Neural cell (in vitro differentiated cells): ENCODE measurements at regions not wholly inside any gene's neighbourhood (a gene's known extent, or its start where the extent isn't known, plus 50 kb on each side); places are given as distances from the start of the nearest gene placed in this dataset.

Source experiments
- H2AFZ ChIP-seq: fragments of 200-600, 300-800 bp; sonication (generic), shearing (Covaris generic); 2 replicates; pipeline ENCODE4 v1.6.0; 2014; ENCODE audit warnings: low read depth, mild to moderate bottlenecking, antibody characterized with exemption, low read length, moderate library complexity
- H3F3A ChIP-seq: fragments of 200-600 bp; shearing (Covaris generic); 2 replicates; pipeline ENCODE4 v1.6.1; 2016; ENCODE audit warnings: mild to moderate bottlenecking, moderate library complexity, mixed read lengths, antibody characterized with exemption, low read length; ENCODE audit not compliant: insufficient read depth, poor library complexity, severe bottlenecking
- H3K27ac ChIP-seq: fragments of 200-600, 300-800 bp; sonication (generic), shearing (Covaris generic); 2 replicates; pipeline ENCODE4 v1.5.1; 2014; ENCODE audit warnings: mild to moderate bottlenecking, low read length, moderate library complexity
- H3K27me3 ChIP-seq: fragments of 300-800, 200-600 bp; sonication (generic), shearing (Covaris generic); 2 replicates; pipeline ENCODE4 v1.6.0; 2014; ENCODE audit warnings: mild to moderate bottlenecking, low read depth, low read length, moderate library complexity; ENCODE audit not compliant: insufficient read depth
- H3K36me3 ChIP-seq: fragments of 300-800, 200-600 bp; sonication (generic), shearing (Covaris generic); 2 replicates; pipeline ENCODE4 v1.5.1; 2014; ENCODE audit warnings: mild to moderate bottlenecking, antibody characterized with exemption, low read length, moderate library complexity; ENCODE audit not compliant: insufficient read depth
- H3K4me2 ChIP-seq: fragments of 300-800, 200-600 bp; sonication (generic), shearing (Covaris generic); 2 replicates; pipeline ENCODE4 v1.6.0; 2014; ENCODE audit warnings: mild to moderate bottlenecking, low read length
- H3K4me3 ChIP-seq: fragments of 300-800, 200-600 bp; sonication (generic), shearing (Covaris generic); 2 replicates; pipeline ENCODE4 v1.5.1; 2014; ENCODE audit warnings: mild to moderate bottlenecking, low read length, moderate library complexity
- H3K79me2 ChIP-seq: fragments of 200-600 bp; shearing (Covaris generic); replicated peaks from 2 replicates; pipeline ENCODE4 v1.6.0; 2014; ENCODE audit warnings: mild to moderate bottlenecking, low read length, moderate library complexity; ENCODE audit not compliant: insufficient read depth
- H3K9ac ChIP-seq: fragments of 300-800, 200-600 bp; sonication (generic), shearing (Covaris generic); 2 replicates; pipeline ENCODE4 v1.6.1; 2016; ENCODE audit warnings: mild to moderate bottlenecking, low read length, mixed read lengths
- H3K9me2 ChIP-seq: fragments of 200-600 bp; shearing (Covaris generic); 2 replicates; pipeline ENCODE4 v1.6.1; 2016; ENCODE audit warnings: mild to moderate bottlenecking, low read length, mixed read lengths; ENCODE audit not compliant: insufficient read depth
- H3K9me3 ChIP-seq: fragments of 200-600, 300-800 bp; sonication (generic), shearing (Covaris generic); 2 replicates; pipeline ENCODE4 v1.6.1; 2016; ENCODE audit warnings: mild to moderate bottlenecking, mixed run types, low read length, moderate library complexity, mixed read lengths
- H4K20me1 ChIP-seq: fragments of 200-600 bp; shearing (Covaris generic); 2 replicates; pipeline ENCODE4 v1.6.1; 2016; ENCODE audit warnings: mild to moderate bottlenecking, mixed run types; ENCODE audit not compliant: insufficient read depth
- CTCF ChIP-seq: fragments of 450-650 bp; IDR thresholded peaks from 2 replicates; pipeline ENCODE4 v1.5.1; 2014; ENCODE audit warnings: antibody characterized with exemption, mild to moderate bottlenecking, moderate library complexity; ENCODE audit not compliant: poor library complexity, severe bottlenecking
- EP300 ChIP-seq: fragments of 450-650 bp; conservative IDR thresholded peaks from 2 replicates; pipeline ENCODE4 v1.6.1; 2014; ENCODE audit warnings: antibody characterized with exemption, mild to moderate bottlenecking, moderate library complexity; ENCODE audit not compliant: poor library complexity, severe bottlenecking
- EZH2 ChIP-seq: fragments of 200-600, 300-800 bp; shearing (Covaris generic), sonication (generic); IDR thresholded peaks from 2 replicates; pipeline ENCODE4 v1.6.1; 2014; ENCODE audit warnings: antibody characterized with exemption, low read length, borderline replicate concordance, mild to moderate bottlenecking; ENCODE audit not compliant: insufficient read depth, poor library complexity, severe bottlenecking
- MXI1 ChIP-seq: fragments of 450-650 bp; conservative IDR thresholded peaks from 2 replicates; pipeline ENCODE4 v1.6.1; 2014; ENCODE audit warnings: antibody characterized with exemption, mild to moderate bottlenecking; ENCODE audit not compliant: poor library complexity, severe bottlenecking
- POLR2AphosphoS5 ChIP-seq: IDR thresholded peaks from 2 replicates; pipeline ENCODE4 v1.6.1; 2012
- RAD21 ChIP-seq: fragments of 450-650 bp; conservative IDR thresholded peaks from 2 replicates; pipeline ENCODE4 v1.6.1; 2014; ENCODE audit warnings: antibody characterized with exemption, mild to moderate bottlenecking, moderate library complexity
- REST ChIP-seq: IDR thresholded peaks from 2 replicates; pipeline ENCODE4 v1.6.1; 2012; ENCODE audit warnings: borderline replicate concordance
- SMC3 ChIP-seq: fragments of 450-650 bp; conservative IDR thresholded peaks from 2 replicates; pipeline ENCODE4 v1.6.1; 2014; ENCODE audit warnings: antibody characterized with exemption, mild to moderate bottlenecking, moderate library complexity; ENCODE audit not compliant: poor library complexity
- TAF1 ChIP-seq: IDR thresholded peaks from 2 replicates; pipeline ENCODE4 v1.6.1; 2012; ENCODE audit warnings: low read depth

GRCh38 chr5:174335682-174336364, 290.3 kb downstream of the NSG2 start:
- Histone ChIP-seq H3K9me2 (no peaks in the 10 kb centered on the region), H3K27me3 (no peaks in the 10 kb centered on the region), H3K9ac (no peak overlapping the region), H3K36me3 (no peaks in the 10 kb centered on the region), H3K9me3 (no peaks in the 10 kb centered on the region), H3K27ac (no peak overlapping the region), H3F3A (no peaks in the 10 kb centered on the region), H3K4me3 (no peak overlapping the region), H3K79me2 (no peaks in the 10 kb centered on the region), H2AFZ (no peak overlapping the region), H3K4me2 (no peak overlapping the region), H4K20me1 (no peaks in the 10 kb centered on the region)
- TF ChIP-seq CTCF (no peak), POLR2AphosphoS5 (no peak), SMC3 (no peak), REST (no peak), EZH2 (no peak), MXI1 (no peak), EP300 (no peak), TAF1 (no peak)

- Histone ChIP-seq H3K79me2 (no peaks in the 10 kb centered on the region), H3K9me3 (no peaks in the 10 kb centered on the region), H3K27ac (no peak overlapping the region), H3F3A (no peaks in the 10 kb centered on the region), H3K36me3 (no peaks in the 10 kb centered on the region), H3K4me2 (no peak overlapping the region), H3K9me2 (no peaks in the 10 kb centered on the region), H2AFZ (no peak overlapping the region), H3K4me3 (no peak overlapping the region), H3K27me3 (no peaks in the 10 kb centered on the region), H3K9ac (no peak overlapping the region), H4K20me1 (no peaks in the 10 kb centered on the region)
- TF ChIP-seq MXI1 (no peak), REST (no peak), SMC3 (no peak), RAD21 (no peak), POLR2AphosphoS5 (no peak), TAF1 (no peak), CTCF (no peak), EZH2 (no peak), EP300 (no peak)
Observed at GRCh38 chr5:174336479-174336878, 291.0 kb downstream of the NSG2 start.
